ENCODE measurements at regions not wholly inside any gene's neighbourhood (a gene's known extent, or its start where the extent isn't known, plus 50 kb on each side); places are given as distances from the start of the nearest gene placed in this dataset.
"Not testable (repeated sequence)": the region's sequence is repeated elsewhere in the genome, so short reads cannot be mapped to it uniquely, and the experiment has no call there.

DNA sequence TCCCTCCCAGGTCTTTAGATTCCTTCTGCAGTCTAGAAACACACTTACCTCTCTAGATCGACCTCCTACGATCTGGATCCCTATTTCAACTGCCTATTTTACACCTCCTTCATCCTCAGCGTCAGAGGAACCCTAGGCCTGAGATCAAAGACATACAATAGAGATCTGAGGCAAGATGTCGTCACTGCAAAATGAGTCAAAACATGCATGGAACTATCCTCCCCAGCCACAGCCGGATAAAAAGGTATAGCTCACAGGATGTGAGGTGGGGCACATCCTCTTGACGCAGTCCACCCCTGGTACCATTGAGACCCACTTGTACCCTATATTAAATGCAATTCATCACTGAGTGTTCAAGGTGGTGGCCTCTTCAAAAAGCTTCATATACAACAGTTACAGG lies 63.7 kb upstream of the DNAJC10 start:
- ChIA-PET POLR2A (no interaction called here), CTCF (interaction anchor here (0.8 to 3.0 kb wide), 4 partner anchors 355 to 729 kb away, joined by 3 to 22 read pairs (median 4); no protein-coding TSS in a partner anchor)
- Histone ChIP-seq H3K27me3 (ENCODE audit: control insufficient read depth, insufficient read depth, low read length) (no peaks in the 10 kb centered on the region), H3K4me3 (ENCODE audit: low read depth, low read length) (no peak overlapping the region), H3K36me3 (ENCODE audit: control insufficient read depth, insufficient read depth, low read length) (no peaks in the 10 kb centered on the region)
- TF ChIP-seq, protein P1, sequence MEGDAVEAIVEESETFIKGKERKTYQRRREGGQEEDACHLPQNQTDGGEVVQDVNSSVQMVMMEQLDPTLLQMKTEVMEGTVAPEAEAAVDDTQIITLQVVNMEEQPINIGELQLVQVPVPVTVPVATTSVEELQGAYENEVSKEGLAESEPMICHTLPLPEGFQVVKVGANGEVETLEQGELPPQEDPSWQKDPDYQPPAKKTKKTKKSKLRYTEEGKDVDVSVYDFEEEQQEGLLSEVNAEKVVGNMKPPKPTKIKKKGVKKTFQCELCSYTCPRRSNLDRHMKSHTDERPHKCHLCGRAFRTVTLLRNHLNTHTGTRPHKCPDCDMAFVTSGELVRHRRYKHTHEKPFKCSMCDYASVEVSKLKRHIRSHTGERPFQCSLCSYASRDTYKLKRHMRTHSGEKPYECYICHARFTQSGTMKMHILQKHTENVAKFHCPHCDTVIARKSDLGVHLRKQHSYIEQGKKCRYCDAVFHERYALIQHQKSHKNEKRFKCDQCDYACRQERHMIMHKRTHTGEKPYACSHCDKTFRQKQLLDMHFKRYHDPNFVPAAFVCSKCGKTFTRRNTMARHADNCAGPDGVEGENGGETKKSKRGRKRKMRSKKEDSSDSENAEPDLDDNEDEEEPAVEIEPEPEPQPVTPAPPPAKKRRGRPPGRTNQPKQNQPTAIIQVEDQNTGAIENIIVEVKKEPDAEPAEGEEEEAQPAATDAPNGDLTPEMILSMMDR (IDR thresholded peaks at IDR 0.05; ENCODE audit: insufficient read depth, low read depth, low read length) = no peak
- no peak for DNase-seq (ENCODE audit: low read depth)

DNA sequence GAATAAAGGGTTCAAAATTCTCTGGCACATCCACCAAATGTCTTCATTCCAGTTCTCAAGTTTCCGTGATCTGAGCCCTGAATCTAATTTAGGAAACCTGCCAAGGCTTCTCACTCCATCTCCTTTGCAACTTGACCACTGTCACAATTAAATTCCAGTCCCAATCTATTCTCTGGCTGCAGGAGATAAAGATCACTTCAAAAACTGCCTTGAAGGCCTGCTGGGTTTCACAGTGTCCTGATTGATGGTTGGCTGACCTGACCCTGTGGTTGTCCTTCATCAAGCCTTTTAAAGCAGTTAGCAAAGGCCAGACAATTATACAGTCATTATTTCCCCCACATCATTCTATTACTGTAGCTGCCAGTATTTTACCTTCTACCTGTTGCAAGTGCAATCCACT lies 60.3 kb upstream of the DNAJC10 start:
- DNase-seq (ENCODE audit: low read depth) = no peak
- no peaks in the 10 kb centered on the region for H3K36me3 ChIP-seq (ENCODE audit: control insufficient read depth, insufficient read depth, low read length)
- H3K4me3 ChIP-seq (ENCODE audit: low read depth, low read length) = no peak overlapping the region
- TF ChIP-seq, protein P1 (IDR thresholded peaks at IDR 0.05; ENCODE audit: insufficient read depth, low read depth, low read length) = no peak
- ChIA-PET CTCF (interaction anchor here (1.8 kb wide), 1 partner anchor 469 kb away, joined by 12 read pairs; no protein-coding TSS in a partner anchor), POLR2A (no interaction called here)
- no peaks in the 10 kb centered on the region; the same call in none of the 2 replicates for H3K27me3 ChIP-seq (ENCODE audit: control insufficient read depth, insufficient read depth, low read length)

DNA sequence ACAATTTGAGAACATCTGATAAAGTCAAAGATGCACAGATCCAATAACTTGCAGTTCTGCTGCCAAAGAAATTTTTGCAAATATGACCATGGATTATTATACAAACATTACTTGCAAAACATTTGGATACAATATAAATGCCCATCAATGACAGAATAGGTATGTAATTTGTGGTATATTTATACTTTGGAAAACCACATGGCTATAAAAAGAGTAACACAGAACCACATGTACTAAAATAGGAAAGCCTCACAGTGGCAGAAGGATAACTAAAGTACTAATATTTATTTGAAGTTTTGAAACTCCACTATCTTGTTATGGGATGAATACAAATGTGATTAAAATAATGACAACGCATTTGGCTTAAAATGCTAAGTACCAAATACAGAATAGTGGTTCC lies 51.8 kb upstream of the DNAJC10 start:
- H3K27me3 ChIP-seq (ENCODE audit: control insufficient read depth, insufficient read depth, low read length) = no peaks in the 10 kb centered on the region; the same call in none of the 2 replicates
- TF ChIP-seq, protein P1 (IDR thresholded peaks at IDR 0.05; ENCODE audit: insufficient read depth, low read depth, low read length) = no peak
- ChIA-PET POLR2A (no interaction called here), CTCF (no interaction called here)
- DNase-seq (ENCODE audit: low read depth) = no peak
- no peak overlapping the region for H3K4me3 ChIP-seq (ENCODE audit: low read depth, low read length)
- no peaks in the 10 kb centered on the region for H3K36me3 ChIP-seq (ENCODE audit: control insufficient read depth, insufficient read depth, low read length)

DNA sequence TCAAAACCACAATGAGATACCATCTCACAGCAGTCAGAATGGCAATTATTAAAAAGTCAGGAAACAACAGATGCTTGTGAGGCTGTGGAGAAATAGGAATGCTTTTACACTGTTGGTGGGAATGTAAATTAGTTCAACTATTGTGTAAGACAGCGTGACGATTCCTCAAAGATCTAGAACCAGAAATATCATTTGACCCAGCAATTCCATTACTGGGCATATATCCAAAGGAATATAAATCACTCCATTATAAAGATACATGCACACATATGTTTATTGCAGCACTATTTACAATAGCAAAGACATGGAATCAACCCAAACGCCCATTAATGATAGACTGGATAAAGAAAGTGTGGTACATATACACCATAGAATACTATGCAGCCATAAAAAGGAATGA lies 50.6 kb upstream of the DNAJC10 start:
- DNase-seq (ENCODE audit: low read depth); H3K4me3 ChIP-seq (ENCODE audit: low read depth, low read length); POLR2A ChIA-PET; H3K27me3 ChIP-seq (ENCODE audit: control insufficient read depth, insufficient read depth, low read length); H3K36me3 ChIP-seq (ENCODE audit: control insufficient read depth, insufficient read depth, low read length); CTCF ChIA-PET: not testable (repeated sequence)
